ENCODE measurements at regions not wholly inside any gene's neighbourhood (a gene's known extent, or its start where the extent isn't known, plus 50 kb on each side); places are given as distances from the start of the nearest gene placed in this dataset.
"Not testable (repeated sequence)": the region's sequence is repeated elsewhere in the genome, so short reads cannot be mapped to it uniquely, and the experiment has no call there.

DNA sequence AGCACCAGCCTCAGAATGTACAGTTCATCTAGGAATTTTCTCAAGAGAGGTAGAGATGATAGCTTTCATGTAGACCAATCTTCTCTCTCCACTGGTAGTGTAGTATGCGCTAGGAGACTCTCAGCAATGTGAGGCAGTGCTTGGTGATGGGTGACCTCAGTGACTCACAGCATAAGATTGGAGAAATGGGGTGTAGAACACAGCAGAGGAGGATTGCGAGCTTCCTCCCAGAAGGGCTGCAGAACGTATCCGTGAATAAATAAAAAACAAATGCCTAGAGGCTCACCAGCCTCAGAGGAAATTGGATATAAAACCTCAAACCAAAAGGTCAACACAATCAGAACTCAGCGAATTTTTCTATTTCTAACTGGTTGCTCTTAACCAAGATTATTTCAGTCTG lies 182.9 kb upstream of the RXFP2 start:
- TF ChIP-seq, protein P1, sequence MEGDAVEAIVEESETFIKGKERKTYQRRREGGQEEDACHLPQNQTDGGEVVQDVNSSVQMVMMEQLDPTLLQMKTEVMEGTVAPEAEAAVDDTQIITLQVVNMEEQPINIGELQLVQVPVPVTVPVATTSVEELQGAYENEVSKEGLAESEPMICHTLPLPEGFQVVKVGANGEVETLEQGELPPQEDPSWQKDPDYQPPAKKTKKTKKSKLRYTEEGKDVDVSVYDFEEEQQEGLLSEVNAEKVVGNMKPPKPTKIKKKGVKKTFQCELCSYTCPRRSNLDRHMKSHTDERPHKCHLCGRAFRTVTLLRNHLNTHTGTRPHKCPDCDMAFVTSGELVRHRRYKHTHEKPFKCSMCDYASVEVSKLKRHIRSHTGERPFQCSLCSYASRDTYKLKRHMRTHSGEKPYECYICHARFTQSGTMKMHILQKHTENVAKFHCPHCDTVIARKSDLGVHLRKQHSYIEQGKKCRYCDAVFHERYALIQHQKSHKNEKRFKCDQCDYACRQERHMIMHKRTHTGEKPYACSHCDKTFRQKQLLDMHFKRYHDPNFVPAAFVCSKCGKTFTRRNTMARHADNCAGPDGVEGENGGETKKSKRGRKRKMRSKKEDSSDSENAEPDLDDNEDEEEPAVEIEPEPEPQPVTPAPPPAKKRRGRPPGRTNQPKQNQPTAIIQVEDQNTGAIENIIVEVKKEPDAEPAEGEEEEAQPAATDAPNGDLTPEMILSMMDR (conservative IDR thresholded peaks at IDR 0.05), result no peak
- Mint-ChIP-seq H3K4me1 (peaks cover 7% of the 10 kb centered on the region), H3K4me3 (no peak overlapping the region), H3K9me3 (peaks cover 5% of the 10 kb centered on the region), H3K36me3 (ENCODE audit: low read depth) (no peaks in the 10 kb centered on the region), H3K27ac (no peak overlapping the region), H3K27me3 (ENCODE audit: insufficient read depth) (no peaks in the 10 kb centered on the region)
- no peak overlapping the region for H3K9ac ChIP-seq (ENCODE audit: extremely low read depth, low read length, poor library complexity, severe bottlenecking)
- H3K36me3 ChIP-seq (ENCODE audit: control insufficient read depth, insufficient read depth, low read length), result no peaks in the 10 kb centered on the region
- H3K4me3 ChIP-seq (ENCODE audit: low read length), result no peak overlapping the region
- no peaks in the 10 kb centered on the region for H3K27me3 ChIP-seq (ENCODE audit: control insufficient read depth, insufficient read depth, low read length, poor library complexity, severe bottlenecking)
- no peaks in the 10 kb centered on the region for H3K9me3 ChIP-seq (ENCODE audit: control insufficient read depth, low read length)
- no peak for DNase-seq
- WGBS, 2 experiments (ENCODE audit: insufficient coverage in 1 of 2, insufficient read length in 1 of 2), result 92 to 100% methylated on average over 3 to 5 of the region's 5 CpGs
- H3K4me1 ChIP-seq (ENCODE audit: control insufficient read depth, insufficient read depth, low read length), result no peaks in the 10 kb centered on the region
- no peak overlapping the region for H3K27ac ChIP-seq (ENCODE audit: low read depth, low read length)

DNA sequence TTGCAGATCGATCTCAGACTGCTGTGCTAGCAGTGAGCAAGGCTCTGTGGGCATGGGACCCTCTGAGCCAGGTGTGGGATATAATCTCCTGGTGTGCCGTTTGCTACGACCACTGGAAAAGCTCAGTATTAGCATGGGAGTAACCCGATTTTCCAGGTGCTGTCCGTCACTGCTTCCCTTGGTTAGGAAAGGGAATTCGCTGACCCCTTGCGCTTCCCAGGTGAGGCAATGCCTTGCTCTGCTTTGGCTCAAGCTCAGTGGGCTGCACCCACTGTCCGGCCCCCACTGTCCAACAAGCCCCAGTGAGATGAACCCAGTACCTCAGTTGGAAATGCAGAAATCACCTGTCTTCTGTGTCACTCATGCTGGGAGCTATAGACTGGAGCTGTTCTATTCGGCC lies 155.1 kb upstream of the RXFP2 start:
- 90 to 95% methylated on average over 7 to 8 of the region's 9 CpGs for WGBS, 2 experiments (ENCODE audit: insufficient coverage in 1 of 2, insufficient read length in 1 of 2)
- H3K4me1 ChIP-seq (ENCODE audit: control insufficient read depth, insufficient read depth, low read length); H3K36me3 ChIP-seq (ENCODE audit: control insufficient read depth, insufficient read depth, low read length); H3K27ac Mint-ChIP-seq; H3K36me3 Mint-ChIP-seq (ENCODE audit: low read depth); H3K9ac ChIP-seq (ENCODE audit: extremely low read depth, low read length, poor library complexity, severe bottlenecking); H3K4me3 ChIP-seq (ENCODE audit: low read length); H3K4me3 Mint-ChIP-seq; H3K27ac ChIP-seq (ENCODE audit: low read depth, low read length); H3K27me3 Mint-ChIP-seq (ENCODE audit: insufficient read depth); DNase-seq; H3K4me1 Mint-ChIP-seq; H3K27me3 ChIP-seq (ENCODE audit: control insufficient read depth, insufficient read depth, low read length, poor library complexity, severe bottlenecking): not testable (repeated sequence)
- H3K9me3 Mint-ChIP-seq, result peaks cover 51% of the 10 kb centered on the region
- H3K9me3 ChIP-seq (ENCODE audit: control insufficient read depth, low read length), result peaks cover 19% of the 10 kb centered on the region

DNA sequence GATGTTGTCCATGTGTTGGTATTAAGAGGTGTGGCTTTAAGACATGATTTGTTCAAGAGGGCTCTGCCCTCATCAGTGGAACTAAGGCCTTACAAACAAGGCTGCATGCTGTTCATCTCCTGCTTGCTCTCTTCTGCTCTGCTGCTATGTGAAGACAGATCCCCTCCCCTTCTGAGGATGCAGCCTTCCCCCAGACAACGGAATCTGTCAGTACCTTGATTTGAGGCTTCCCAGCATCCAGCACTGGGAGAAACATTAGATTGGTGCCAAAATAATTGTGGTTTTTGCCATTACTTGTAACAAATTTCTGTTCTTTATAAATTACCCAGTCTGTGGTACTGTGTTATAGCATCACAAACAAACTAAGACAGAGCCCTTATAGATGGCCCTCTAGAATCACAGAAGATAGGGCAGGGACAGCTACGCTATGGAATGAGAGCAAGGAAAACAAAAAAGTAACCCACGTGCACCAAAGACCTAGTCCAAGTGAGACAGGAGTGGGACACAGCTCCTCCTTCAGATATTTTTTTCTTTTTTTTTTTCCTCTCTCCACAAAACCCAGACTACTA lies 151.5 kb upstream of the RXFP2 start:
- no peak overlapping the region for H3K4me3 Mint-ChIP-seq
- Histone ChIP-seq H3K4me1 (ENCODE audit: control insufficient read depth, insufficient read depth, low read length) (peaks cover 3% of the 10 kb centered on the region), H3K27me3 (ENCODE audit: control insufficient read depth, insufficient read depth, low read length, poor library complexity, severe bottlenecking) (no peaks in the 10 kb centered on the region), H3K9ac (ENCODE audit: extremely low read depth, low read length, poor library complexity, severe bottlenecking) (no peak overlapping the region), H3K36me3 (ENCODE audit: control insufficient read depth, insufficient read depth, low read length) (no peaks in the 10 kb centered on the region), H3K27ac (ENCODE audit: low read depth, low read length) (no peak overlapping the region), H3K9me3 (ENCODE audit: control insufficient read depth, low read length) (peaks cover 19% of the 10 kb centered on the region), H3K4me3 (ENCODE audit: low read length) (no peak overlapping the region)
- H3K27ac Mint-ChIP-seq, result no peak overlapping the region
- H3K27me3 Mint-ChIP-seq (ENCODE audit: insufficient read depth), result no peaks in the 10 kb centered on the region
- peaks cover 33% of the 10 kb centered on the region for H3K9me3 Mint-ChIP-seq
- H3K36me3 Mint-ChIP-seq (ENCODE audit: low read depth), result no peaks in the 10 kb centered on the region
- TF ChIP-seq, protein P1 (conservative IDR thresholded peaks at IDR 0.05), result no peak
- 83 to 93% methylated on average over 1 to 3 of the region's 3 CpGs for WGBS, 2 experiments (ENCODE audit: insufficient coverage in 1 of 2, insufficient read length in 1 of 2)
- no peak for DNase-seq
- H3K4me1 Mint-ChIP-seq, result peaks cover 5% of the 10 kb centered on the region

DNA sequence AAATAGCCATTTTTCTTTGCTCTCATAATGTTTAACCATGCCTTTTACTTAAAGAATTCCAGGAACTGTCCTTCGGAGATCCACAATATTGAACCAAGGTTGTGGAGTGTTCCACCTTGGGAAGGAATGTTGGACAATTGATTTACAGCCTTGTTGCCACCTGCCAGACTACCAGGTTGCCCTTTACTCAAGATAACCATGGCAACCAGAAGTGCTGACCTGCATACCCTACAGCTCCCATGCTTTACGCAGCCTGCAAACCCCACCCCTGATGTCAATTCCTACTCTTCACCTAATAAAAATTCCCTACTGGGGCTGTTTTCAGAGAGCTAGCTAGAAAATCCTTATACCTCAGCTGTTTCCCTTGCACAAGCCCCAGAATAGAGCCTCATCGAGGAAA lies 151.0 kb upstream of the RXFP2 start:
- Histone ChIP-seq H3K9me3 (ENCODE audit: control insufficient read depth, low read length) (peaks cover 19% of the 10 kb centered on the region), H3K27ac (ENCODE audit: low read depth, low read length) (no peak overlapping the region), H3K36me3 (ENCODE audit: control insufficient read depth, insufficient read depth, low read length) (no peaks in the 10 kb centered on the region), H3K4me3 (ENCODE audit: low read length) (no peak overlapping the region), H3K9ac (ENCODE audit: extremely low read depth, low read length, poor library complexity, severe bottlenecking) (no peak overlapping the region), H3K4me1 (ENCODE audit: control insufficient read depth, insufficient read depth, low read length) (peaks cover 3% of the 10 kb centered on the region), H3K27me3 (ENCODE audit: control insufficient read depth, insufficient read depth, low read length, poor library complexity, severe bottlenecking) (no peaks in the 10 kb centered on the region)
- Mint-ChIP-seq H3K27me3 (ENCODE audit: insufficient read depth) (no peaks in the 10 kb centered on the region), H3K36me3 (ENCODE audit: low read depth) (no peaks in the 10 kb centered on the region), H3K4me1 (peaks cover 5% of the 10 kb centered on the region), H3K4me3 (no peak overlapping the region), H3K9me3 (peaks cover 27% of the 10 kb centered on the region), H3K27ac (no peak overlapping the region)
- 63 to 88% methylated on average over 1 to 3 of the region's 3 CpGs for WGBS, 2 experiments (ENCODE audit: insufficient coverage in 1 of 2, insufficient read length in 1 of 2)
- TF ChIP-seq, protein P1 (conservative IDR thresholded peaks at IDR 0.05), result no peak
- no peak for DNase-seq
